ENCODE measurements at regions not wholly inside any gene's neighbourhood (a gene's known extent, or its start where the extent isn't known, plus 50 kb on each side); places are given as distances from the start of the nearest gene placed in this dataset.

DNA sequence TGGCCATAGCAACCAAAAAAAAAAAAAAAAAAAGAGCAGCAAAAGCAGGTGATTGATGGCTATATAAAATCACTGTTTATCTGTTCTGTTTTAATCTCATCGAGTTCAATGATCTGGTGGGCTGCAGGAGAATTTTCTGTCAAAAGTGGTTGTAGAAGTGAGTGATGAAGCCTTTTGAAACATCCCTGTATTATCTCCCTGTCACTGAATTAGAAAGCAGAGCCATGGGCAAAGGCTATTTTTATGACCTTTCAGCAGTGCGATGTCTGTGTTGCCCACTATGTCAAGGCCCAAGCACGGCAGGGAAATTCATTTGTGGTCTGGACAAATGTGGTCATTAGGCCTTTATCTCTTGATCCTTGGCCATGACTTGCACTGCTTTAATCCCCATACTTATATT is 59.9 kb downstream of the OTOL1 start:
- no peaks in the 10 kb centered on the region for H3K36me3 ChIP-seq (replicated peaks in 1 of 2; ENCODE audit: control insufficient read depth in 1 of 2, insufficient read depth in 2 of 2, low read length in 2 of 2)
- no peak for DNase-seq (ENCODE audit: low spot score)
- H4K20me1 ChIP-seq (ENCODE audit: insufficient read depth, low read length) = no peaks in the 10 kb centered on the region
- no TSS peak for BruUV-seq (replicated peaks)
- no peak overlapping the region for H3K27ac ChIP-seq (ENCODE audit: extremely low read length, insufficient read depth, low read length)
- no peaks in the 10 kb centered on the region for H3K79me2 ChIP-seq (ENCODE audit: insufficient read depth, low read length)
- POLR2A ChIA-PET = no interaction called here
- no peak for ATAC-seq
- H3K4me2 ChIP-seq (ENCODE audit: low read depth, low read length) = no peak overlapping the region
- no peak overlapping the region for H3K9ac ChIP-seq (ENCODE audit: insufficient read depth, low read depth, low read length)
- intact Hi-C loops (cut with micrococcal nuclease; ENCODE audit: unreplicated experiment) = no loop called here
- no peaks in the 10 kb centered on the region for H3K27me3 ChIP-seq (ENCODE audit: control insufficient read depth in 1 of 2, insufficient read depth in 2 of 2, low read length in 2 of 2)
- H3K9me3 ChIP-seq (ENCODE audit: low read length) = no peaks in the 10 kb centered on the region
- no peak overlapping the region for H2AFZ ChIP-seq (ENCODE audit: low read length)
- no peak for TF ChIP-seq NFE2 (CRISPR knock-in tag; IDR thresholded peaks at IDR 0.05)
- TF ChIP-seq KLF9 (CRISPR knock-in tag; IDR thresholded peaks at IDR 0.05; ENCODE audit: low read depth) = no peak
- no peak for TF ChIP-seq ARNT (IDR thresholded peaks at IDR 0.05)
- TF ChIP-seq, protein P1, sequence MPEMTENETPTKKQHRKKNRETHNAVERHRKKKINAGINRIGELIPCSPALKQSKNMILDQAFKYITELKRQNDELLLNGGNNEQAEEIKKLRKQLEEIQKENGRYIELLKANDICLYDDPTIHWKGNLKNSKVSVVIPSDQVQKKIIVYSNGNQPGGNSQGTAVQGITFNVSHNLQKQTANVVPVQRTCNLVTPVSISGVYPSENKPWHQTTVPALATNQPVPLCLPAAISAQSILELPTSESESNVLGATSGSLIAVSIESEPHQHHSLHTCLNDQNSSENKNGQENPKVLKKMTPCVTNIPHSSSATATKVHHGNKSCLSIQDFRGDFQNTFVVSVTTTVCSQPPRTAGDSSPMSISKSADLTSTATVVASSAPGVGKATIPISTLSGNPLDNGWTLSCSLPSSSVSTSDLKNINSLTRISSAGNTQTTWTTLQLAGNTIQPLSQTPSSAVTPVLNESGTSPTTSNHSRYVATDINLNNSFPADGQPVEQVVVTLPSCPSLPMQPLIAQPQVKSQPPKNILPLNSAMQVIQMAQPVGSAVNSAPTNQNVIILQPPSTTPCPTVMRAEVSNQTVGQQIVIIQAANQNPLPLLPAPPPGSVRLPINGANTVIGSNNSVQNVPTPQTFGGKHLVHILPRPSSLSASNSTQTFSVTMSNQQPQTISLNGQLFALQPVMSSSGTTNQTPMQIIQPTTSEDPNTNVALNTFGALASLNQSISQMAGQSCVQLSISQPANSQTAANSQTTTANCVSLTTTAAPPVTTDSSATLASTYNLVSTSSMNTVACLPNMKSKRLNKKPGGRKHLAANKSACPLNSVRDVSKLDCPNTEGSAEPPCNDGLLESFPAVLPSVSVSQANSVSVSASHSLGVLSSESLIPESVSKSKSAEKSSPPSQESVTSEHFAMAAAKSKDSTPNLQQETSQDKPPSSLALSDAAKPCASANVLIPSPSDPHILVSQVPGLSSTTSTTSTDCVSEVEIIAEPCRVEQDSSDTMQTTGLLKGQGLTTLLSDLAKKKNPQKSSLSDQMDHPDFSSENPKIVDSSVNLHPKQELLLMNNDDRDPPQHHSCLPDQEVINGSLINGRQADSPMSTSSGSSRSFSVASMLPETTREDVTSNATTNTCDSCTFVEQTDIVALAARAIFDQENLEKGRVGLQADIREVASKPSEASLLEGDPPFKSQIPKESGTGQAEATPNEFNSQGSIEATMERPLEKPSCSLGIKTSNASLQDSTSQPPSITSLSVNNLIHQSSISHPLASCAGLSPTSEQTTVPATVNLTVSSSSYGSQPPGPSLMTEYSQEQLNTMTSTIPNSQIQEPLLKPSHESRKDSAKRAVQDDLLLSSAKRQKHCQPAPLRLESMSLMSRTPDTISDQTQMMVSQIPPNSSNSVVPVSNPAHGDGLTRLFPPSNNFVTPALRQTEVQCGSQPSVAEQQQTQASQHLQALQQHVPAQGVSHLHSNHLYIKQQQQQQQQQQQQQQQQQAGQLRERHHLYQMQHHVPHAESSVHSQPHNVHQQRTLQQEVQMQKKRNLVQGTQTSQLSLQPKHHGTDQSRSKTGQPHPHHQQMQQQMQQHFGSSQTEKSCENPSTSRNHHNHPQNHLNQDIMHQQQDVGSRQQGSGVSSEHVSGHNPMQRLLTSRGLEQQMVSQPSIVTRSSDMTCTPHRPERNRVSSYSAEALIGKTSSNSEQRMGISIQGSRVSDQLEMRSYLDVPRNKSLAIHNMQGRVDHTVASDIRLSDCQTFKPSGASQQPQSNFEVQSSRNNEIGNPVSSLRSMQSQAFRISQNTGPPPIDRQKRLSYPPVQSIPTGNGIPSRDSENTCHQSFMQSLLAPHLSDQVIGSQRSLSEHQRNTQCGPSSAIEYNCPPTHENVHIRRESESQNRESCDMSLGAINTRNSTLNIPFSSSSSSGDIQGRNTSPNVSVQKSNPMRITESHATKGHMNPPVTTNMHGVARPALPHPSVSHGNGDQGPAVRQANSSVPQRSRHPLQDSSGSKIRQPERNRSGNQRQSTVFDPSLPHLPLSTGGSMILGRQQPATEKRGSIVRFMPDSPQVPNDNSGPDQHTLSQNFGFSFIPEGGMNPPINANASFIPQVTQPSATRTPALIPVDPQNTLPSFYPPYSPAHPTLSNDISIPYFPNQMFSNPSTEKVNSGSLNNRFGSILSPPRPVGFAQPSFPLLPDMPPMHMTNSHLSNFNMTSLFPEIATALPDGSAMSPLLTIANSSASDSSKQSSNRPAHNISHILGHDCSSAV (CRISPR knock-in tag; IDR thresholded peaks at IDR 0.05; ENCODE audit: borderline replicate concordance) = no peak
- TF ChIP-seq ZNF251 (CRISPR knock-in tag; IDR thresholded peaks at IDR 0.05) = no peak
- TF ChIP-seq GTF2F1 (IDR thresholded peaks at IDR 0.05; ENCODE audit: low read length) = no peak
- TF ChIP-seq, protein P2, sequence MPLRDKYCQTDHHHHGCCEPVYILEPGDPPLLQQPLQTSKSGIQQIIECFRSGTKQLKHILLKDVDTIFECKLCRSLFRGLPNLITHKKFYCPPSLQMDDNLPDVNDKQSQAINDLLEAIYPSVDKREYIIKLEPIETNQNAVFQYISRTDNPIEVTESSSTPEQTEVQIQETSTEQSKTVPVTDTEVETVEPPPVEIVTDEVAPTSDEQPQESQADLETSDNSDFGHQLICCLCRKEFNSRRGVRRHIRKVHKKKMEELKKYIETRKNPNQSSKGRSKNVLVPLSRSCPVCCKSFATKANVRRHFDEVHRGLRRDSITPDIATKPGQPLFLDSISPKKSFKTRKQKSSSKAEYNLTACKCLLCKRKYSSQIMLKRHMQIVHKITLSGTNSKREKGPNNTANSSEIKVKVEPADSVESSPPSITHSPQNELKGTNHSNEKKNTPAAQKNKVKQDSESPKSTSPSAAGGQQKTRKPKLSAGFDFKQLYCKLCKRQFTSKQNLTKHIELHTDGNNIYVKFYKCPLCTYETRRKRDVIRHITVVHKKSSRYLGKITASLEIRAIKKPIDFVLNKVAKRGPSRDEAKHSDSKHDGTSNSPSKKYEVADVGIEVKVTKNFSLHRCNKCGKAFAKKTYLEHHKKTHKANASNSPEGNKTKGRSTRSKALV (CRISPR knock-in tag; IDR thresholded peaks at IDR 0.05) = no peak
- no peak for TF ChIP-seq ZNF530 (CRISPR knock-in tag; IDR thresholded peaks at IDR 0.05; ENCODE audit: low read depth)
- TF ChIP-seq XBP1 (CRISPR knock-in tag; IDR thresholded peaks at IDR 0.05) = no peak
- no peak for TF ChIP-seq ZNF570 (CRISPR knock-in tag; IDR thresholded peaks at IDR 0.05; ENCODE audit: borderline replicate concordance)
- TF ChIP-seq ZNF775 (CRISPR knock-in tag; IDR thresholded peaks at IDR 0.05; ENCODE audit: borderline replicate concordance) = no peak
- WGBS (ENCODE audit: low lambda C conversion rate) = 1% methylated on average over 3 of the region's 3 CpGs
- FAIRE-seq = no peak
- CTCF ChIA-PET (ENCODE audit: low intra/inter-chr PET ratio, low total read pairs) = no interaction called here
- no peak overlapping the region for H3K4me3 ChIP-seq (replicated peaks in 1 of 3; ENCODE audit: insufficient read depth in 1 of 3, low read depth in 2 of 3, low read length in 3 of 3)
- no peaks in the 10 kb centered on the region for H3K4me1 ChIP-seq (ENCODE audit: insufficient read depth, low read length)
- in situ Hi-C loops (cut with HindIII; ENCODE audit: extremely low pct_ligation_motif_present, low pct_unique_long_range_greater_than_20kb) = loop anchor here (25.0 kb wide), 1 partner anchor 1931 kb away; no protein-coding TSS in a partner anchor

Data from HepG2 (cell line).